OCI-LY7 (cell line): ENCODE measurements at regions not wholly inside any gene's neighbourhood (a gene's known extent, or its start where the extent isn't known, plus 50 kb on each side); places are given as distances from the start of the nearest gene placed in this dataset.

Experiments
- BruUV-seq: library from RNA; stranded (reverse); fragments of 400-500 nt; replicated peaks from 2 replicates; lab custom pipeline; 2021; lab: Mats Ljungman, UMichigan
- CTCF ChIA-PET: fragments of 300-600 bp; sonication (Branson Sonifier 250); formaldehyde crosslinking; loops from one replicate; lab custom pipeline; 2022; ENCODE audit warnings: antibody characterized with exemption; ENCODE audit not compliant: unreplicated experiment; lab: Charles Lee
- POLR2A ChIA-PET: fragments of 300-600 bp; sonication (Branson Sonifier 250); formaldehyde crosslinking; loops from one replicate; lab custom pipeline; 2022; ENCODE audit warnings: antibody characterized with exemption; lab: Charles Lee
- DNase-seq: peaks from one replicate; pipeline ENCODE4 v3.0.0-alpha.2; 2015; ENCODE audit warnings: low spot score
- H2AFZ ChIP-seq: fragments of 200-600 bp; sonication (generic), shearing (Covaris generic); 2 replicates; pipeline ENCODE4 v1.6.1; 2014; ENCODE audit warnings: mild to moderate bottlenecking, antibody characterized with exemption, low read length, moderate library complexity
- H3K27ac ChIP-seq: fragments of 200-600 bp; sonication (generic); 2 replicates; pipeline ENCODE4 v1.5.1; 2014; ENCODE audit warnings: mixed run types, low read depth, mild to moderate bottlenecking, moderate library complexity, low read length, inconsistent platforms; ENCODE audit not compliant: poor library complexity, severe bottlenecking
- H3K36me3 ChIP-seq: fragments of 200-600 bp; sonication (generic); 2 replicates; pipeline ENCODE4 v1.6.1; 2014; ENCODE audit warnings: mild to moderate bottlenecking, antibody characterized with exemption, low read length, moderate library complexity, mixed read lengths; ENCODE audit not compliant: insufficient read depth
- H3K4me1 ChIP-seq: fragments of 200-600 bp; sonication (generic); 2 replicates; pipeline ENCODE4 v1.5.1; 2014; ENCODE audit warnings: mild to moderate bottlenecking, low read length; ENCODE audit not compliant: insufficient read depth, poor library complexity, severe bottlenecking
- H3K4me2 ChIP-seq: fragments of 200-600 bp; sonication (generic); 2 replicates; pipeline ENCODE4 v1.6.1; 2014; ENCODE audit warnings: mild to moderate bottlenecking, low read length
- H3K4me3 ChIP-seq: fragments of 200-600 bp; sonication (generic); 2 replicates; pipeline ENCODE4 v1.5.1; 2014; ENCODE audit warnings: mild to moderate bottlenecking, low read depth, low read length; ENCODE audit not compliant: poor library complexity, severe bottlenecking
- H3K79me2 ChIP-seq: fragments of 200-600 bp; sonication (generic); 2 replicates; pipeline ENCODE4 v1.6.1; 2016; ENCODE audit warnings: low read depth, mild to moderate bottlenecking, low read length, moderate library complexity, mixed read lengths; ENCODE audit not compliant: insufficient read depth
- H3K9me2 ChIP-seq: fragments of 200-600 bp; sonication (generic); 2 replicates; pipeline ENCODE4 v1.6.1; 2016; ENCODE audit warnings: mild to moderate bottlenecking, low read length, mixed read lengths; ENCODE audit not compliant: insufficient read depth
- H3K9me3 ChIP-seq: fragments of 200-600 bp; sonication (generic); 2 replicates; pipeline ENCODE4 v1.6.1; 2014; ENCODE audit warnings: mild to moderate bottlenecking, mixed run types, low read length, mixed read lengths
- H4K20me1 ChIP-seq: fragments of 200-600 bp; sonication (generic); 2 replicates; pipeline ENCODE4 v1.6.1; 2014; ENCODE audit warnings: mild to moderate bottlenecking, antibody characterized with exemption, low read length, moderate library complexity, mixed read lengths; ENCODE audit not compliant: insufficient read depth
- EZH2phosphoT487 ChIP-seq: fragments of 200-600 bp; sonication (generic); IDR thresholded peaks from 2 replicates; pipeline ENCODE4 v1.6.1; 2018; ENCODE audit warnings: low read depth, borderline replicate concordance, mild to moderate bottlenecking, mixed run types, antibody characterized with exemption, low read length, moderate library complexity, mixed read lengths
- intact Hi-C: fragments of 100-400 bp; cut with micrococcal nuclease; formaldehyde crosslinking; loops from one replicate; pipeline ENCODE4 v1.10.0; 2022; ENCODE audit not compliant: unreplicated experiment
- TF ChIP-seq, protein P1 (sequence below): fragments of 200-600 bp; sonication (generic); conservative IDR thresholded peaks from 2 replicates; pipeline ENCODE4 v1.5.1; 2014; ENCODE audit warnings: mild to moderate bottlenecking, antibody characterized with exemption, low read length, moderate library complexity, mixed read lengths

DNA sequence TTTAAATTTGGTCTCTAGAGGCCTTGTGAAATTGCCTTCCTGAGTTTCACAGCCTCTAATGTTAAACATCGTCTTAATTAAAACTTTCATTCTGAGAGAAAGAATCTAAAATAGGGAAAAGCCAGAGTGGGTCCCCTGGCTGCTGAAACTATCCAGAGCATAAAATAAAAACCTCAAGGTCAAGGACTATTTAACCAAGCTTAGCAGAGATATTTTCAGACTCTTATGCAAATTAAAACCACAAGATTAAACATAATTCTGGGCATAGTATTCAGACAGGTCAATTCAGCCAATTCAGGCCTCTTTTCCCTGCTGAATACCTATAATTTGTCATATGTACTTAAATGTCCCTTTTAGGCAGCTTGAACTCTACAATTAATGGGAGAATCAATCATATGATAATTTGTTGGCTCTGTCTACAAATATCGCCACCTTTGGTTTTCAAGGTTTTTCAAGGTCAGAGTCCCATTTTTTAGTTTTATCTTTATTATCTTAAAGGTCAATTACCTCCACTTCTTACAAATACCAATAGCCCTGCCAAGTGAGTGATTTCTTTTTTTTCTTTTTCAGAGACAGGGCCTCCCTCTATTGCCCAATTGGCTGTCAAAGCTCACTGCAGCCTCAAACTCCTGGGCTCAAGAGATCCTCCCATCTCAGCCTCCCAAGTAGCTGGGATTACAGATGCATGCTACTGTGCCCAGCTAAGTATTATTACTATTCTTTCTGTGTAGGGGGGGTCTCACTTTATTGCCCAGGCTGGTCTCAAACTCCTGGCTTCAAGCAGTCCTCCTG is 257.1 kb downstream of the PHLDA1 start:
- H3K4me3 ChIP-seq, result peak overlapping the region; percentile 35
- no peaks in the 10 kb centered on the region for H4K20me1 ChIP-seq
- peak overlapping the region; percentile 43; the same call in 1 of the 2 replicates for H2AFZ ChIP-seq
- H3K79me2 ChIP-seq, result no peaks in the 10 kb centered on the region
- H3K9me3 ChIP-seq, result no peaks in the 10 kb centered on the region
- CTCF ChIA-PET, result interaction anchor here (0.5 kb wide), 1 partner anchor 11 kb away, joined by 3 read pairs; no protein-coding TSS in a partner anchor
- H3K9me2 ChIP-seq, result no peaks in the 10 kb centered on the region
- DNase-seq, result peak; percentile 49
- intact Hi-C loops, result no loop called here
- no TSS peak for BruUV-seq
- TF ChIP-seq EZH2phosphoT487, result no peak
- H3K4me2 ChIP-seq, result peak overlapping the region; percentile 65
- H3K36me3 ChIP-seq, result no peaks in the 10 kb centered on the region
- peaks cover 37% of the 10 kb centered on the region for H3K4me1 ChIP-seq
- POLR2A ChIA-PET, result interaction anchor here (0.7 to 1.8 kb wide), 7 partner anchors 9 to 42 kb away, joined by 3 to 16 read pairs (median 6); no protein-coding TSS in a partner anchor
- peak overlapping the region; percentile 64 for H3K27ac ChIP-seq

DNA sequence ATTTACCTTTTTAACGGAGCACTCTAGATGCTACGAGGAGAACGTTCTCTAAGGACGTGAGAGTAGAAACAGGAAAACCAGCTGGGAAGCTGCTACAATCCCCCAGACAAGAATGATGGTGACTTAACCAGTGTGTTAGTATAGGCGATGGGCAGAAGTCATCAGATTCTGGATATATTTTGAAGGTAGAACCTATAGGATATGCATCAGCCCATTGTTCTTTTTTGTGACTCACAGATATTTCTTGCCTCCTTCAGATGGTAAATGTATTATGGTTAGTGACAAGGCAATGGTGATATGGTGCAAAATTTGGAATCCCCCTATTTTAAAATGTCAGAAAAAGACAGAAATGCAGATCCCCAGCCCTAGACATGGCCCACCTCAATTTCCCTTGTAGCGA is 258.2 kb downstream of the PHLDA1 start:
- H3K36me3 ChIP-seq, result no peaks in the 10 kb centered on the region
- no peaks in the 10 kb centered on the region for H4K20me1 ChIP-seq
- peak overlapping the region; percentile 43; the same call in 1 of the 2 replicates for H2AFZ ChIP-seq
- H3K79me2 ChIP-seq, result no peaks in the 10 kb centered on the region
- intact Hi-C loops, result no loop called here
- no peak overlapping the region for H3K4me3 ChIP-seq
- ChIA-PET CTCF (no interaction called here), POLR2A (interaction anchor here (1.2 to 1.8 kb wide), 4 partner anchors 10 to 23 kb away, joined by 3 to 16 read pairs (median 9); no protein-coding TSS in a partner anchor)
- H3K4me1 ChIP-seq, result peaks cover 37% of the 10 kb centered on the region
- no peaks in the 10 kb centered on the region for H3K9me2 ChIP-seq
- no peaks in the 10 kb centered on the region for H3K9me3 ChIP-seq
- DNase-seq, result no peak
- BruUV-seq, result no TSS peak
- H3K27ac ChIP-seq, result peak overlapping the region; percentile 64
- peak overlapping the region; percentile 65 for H3K4me2 ChIP-seq
- TF ChIP-seq EZH2phosphoT487, result no peak
- TF ChIP-seq, protein P1, sequence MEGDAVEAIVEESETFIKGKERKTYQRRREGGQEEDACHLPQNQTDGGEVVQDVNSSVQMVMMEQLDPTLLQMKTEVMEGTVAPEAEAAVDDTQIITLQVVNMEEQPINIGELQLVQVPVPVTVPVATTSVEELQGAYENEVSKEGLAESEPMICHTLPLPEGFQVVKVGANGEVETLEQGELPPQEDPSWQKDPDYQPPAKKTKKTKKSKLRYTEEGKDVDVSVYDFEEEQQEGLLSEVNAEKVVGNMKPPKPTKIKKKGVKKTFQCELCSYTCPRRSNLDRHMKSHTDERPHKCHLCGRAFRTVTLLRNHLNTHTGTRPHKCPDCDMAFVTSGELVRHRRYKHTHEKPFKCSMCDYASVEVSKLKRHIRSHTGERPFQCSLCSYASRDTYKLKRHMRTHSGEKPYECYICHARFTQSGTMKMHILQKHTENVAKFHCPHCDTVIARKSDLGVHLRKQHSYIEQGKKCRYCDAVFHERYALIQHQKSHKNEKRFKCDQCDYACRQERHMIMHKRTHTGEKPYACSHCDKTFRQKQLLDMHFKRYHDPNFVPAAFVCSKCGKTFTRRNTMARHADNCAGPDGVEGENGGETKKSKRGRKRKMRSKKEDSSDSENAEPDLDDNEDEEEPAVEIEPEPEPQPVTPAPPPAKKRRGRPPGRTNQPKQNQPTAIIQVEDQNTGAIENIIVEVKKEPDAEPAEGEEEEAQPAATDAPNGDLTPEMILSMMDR, result no peak

DNA sequence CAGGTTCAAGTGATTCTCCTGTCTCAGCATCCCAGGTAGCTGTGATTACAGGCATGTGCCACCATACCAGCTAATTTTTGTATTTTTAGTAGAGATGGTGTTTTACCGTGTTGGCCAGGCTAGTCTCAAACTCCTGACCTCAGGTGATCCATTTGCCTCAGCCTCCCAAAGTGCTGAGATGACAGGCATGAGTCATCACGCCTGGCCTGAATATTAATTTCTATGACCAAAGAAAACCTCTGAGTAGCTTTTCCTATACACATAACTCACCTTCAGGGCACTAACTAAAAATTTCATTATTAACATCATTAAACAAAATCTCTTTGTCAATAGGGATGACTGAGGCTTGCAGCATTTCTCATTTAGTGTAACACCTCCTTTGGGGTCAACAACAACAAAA is 259.6 kb upstream of the KRR1 start:
- BruUV-seq, result no TSS peak
- H3K4me2 ChIP-seq, result no peak overlapping the region

More for the DNA sequence above, 259.6 kb upstream of the KRR1 start:
- Histone ChIP-seq H3K4me3 (no peak overlapping the region), H4K20me1 (no peaks in the 10 kb centered on the region), H2AFZ (no peak overlapping the region), H3K79me2 (no peaks in the 10 kb centered on the region), H3K4me1 (peaks cover 44% of the 10 kb centered on the region), H3K27ac (no peak overlapping the region), H3K36me3 (no peaks in the 10 kb centered on the region), H3K9me3 (no peaks in the 10 kb centered on the region), H3K9me2 (no peaks in the 10 kb centered on the region)
- POLR2A ChIA-PET, result interaction anchor here (1.1 kb wide), 1 partner anchor 11 kb away, joined by 3 read pairs; no protein-coding TSS in a partner anchor
- CTCF ChIA-PET, result no interaction called here
- DNase-seq, result no peak
- TF ChIP-seq EZH2phosphoT487, result no peak
- TF ChIP-seq, protein P1, result no peak
- intact Hi-C loops, result no loop called here
